Lower leg skin (tissue), 4 donors: ENCODE measurements at regions not wholly inside any gene's neighbourhood (a gene's known extent, or its start where the extent isn't known, plus 50 kb on each side); places are given as distances from the start of the nearest gene placed in this dataset.

Experiments
- DNase-seq, 2 donors: peaks; one replicate each; pipeline ENCODE4 v3.0.0-alpha.2; 2019; ENCODE audit warnings: low spot score in 2 of 2
- H3K4me3 ChIP-seq: fragments of 200-600 bp; sonication (generic); 2 replicates; pipeline ENCODE4 v1.5.1; 2017; ENCODE audit warnings: mild to moderate bottlenecking, low read depth; ENCODE audit not compliant: poor library complexity, severe bottlenecking
- POLR2A ChIP-seq, 2 donors: fragments of 450-650 bp; IDR thresholded peaks; one replicate each; pipeline ENCODE4 v1.6.1; 2016 to 2017; ENCODE audit warnings: antibody characterized with exemption in 2 of 2, mild to moderate bottlenecking in 1 of 2, moderate library complexity in 1 of 2
- WGBS, 2 donors: methylation state at CpG; one replicate each; pipeline ENCODE4 v1.1.5; 2018; 5-methylcytosine and 5-hydroxymethylcytosine counted together
- intact Hi-C: fragments of 100-400 bp; cut with DNase I; formaldehyde crosslinking; loops from one replicate; pipeline ENCODE4 v1.15.0; 2023; ENCODE audit warnings: low total_unique reads
- TF ChIP-seq, protein P1 (sequence below), 3 donors: fragments of 450-650 bp; IDR thresholded peaks; one replicate each; pipeline ENCODE4 v1.5.1; 2016; ENCODE audit warnings: antibody characterized with exemption in 3 of 3, mild to moderate bottlenecking in 3 of 3, moderate library complexity in 2 of 3

GRCh38 chr4:18635531-18635930 lies 614.0 kb upstream of the LCORL start:
- intact Hi-C loops, result no loop called here
- TF ChIP-seq POLR2A (IDR thresholded peaks at IDR 0.05), result no peak
- TF ChIP-seq, protein P1, sequence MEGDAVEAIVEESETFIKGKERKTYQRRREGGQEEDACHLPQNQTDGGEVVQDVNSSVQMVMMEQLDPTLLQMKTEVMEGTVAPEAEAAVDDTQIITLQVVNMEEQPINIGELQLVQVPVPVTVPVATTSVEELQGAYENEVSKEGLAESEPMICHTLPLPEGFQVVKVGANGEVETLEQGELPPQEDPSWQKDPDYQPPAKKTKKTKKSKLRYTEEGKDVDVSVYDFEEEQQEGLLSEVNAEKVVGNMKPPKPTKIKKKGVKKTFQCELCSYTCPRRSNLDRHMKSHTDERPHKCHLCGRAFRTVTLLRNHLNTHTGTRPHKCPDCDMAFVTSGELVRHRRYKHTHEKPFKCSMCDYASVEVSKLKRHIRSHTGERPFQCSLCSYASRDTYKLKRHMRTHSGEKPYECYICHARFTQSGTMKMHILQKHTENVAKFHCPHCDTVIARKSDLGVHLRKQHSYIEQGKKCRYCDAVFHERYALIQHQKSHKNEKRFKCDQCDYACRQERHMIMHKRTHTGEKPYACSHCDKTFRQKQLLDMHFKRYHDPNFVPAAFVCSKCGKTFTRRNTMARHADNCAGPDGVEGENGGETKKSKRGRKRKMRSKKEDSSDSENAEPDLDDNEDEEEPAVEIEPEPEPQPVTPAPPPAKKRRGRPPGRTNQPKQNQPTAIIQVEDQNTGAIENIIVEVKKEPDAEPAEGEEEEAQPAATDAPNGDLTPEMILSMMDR (IDR thresholded peaks at IDR 0.05), result no peak
- WGBS, 2 donors, result 58 to 59% methylated on average over 3 of the region's 3 CpGs
- no peak for DNase-seq
- no peak overlapping the region for H3K4me3 ChIP-seq

GRCh38 chr4:18631586-18631985 lies 610.0 kb upstream of the LCORL start:
- TF ChIP-seq, protein P1 (IDR thresholded peaks at IDR 0.05), result no peak
- TF ChIP-seq POLR2A (IDR thresholded peaks at IDR 0.05), result no peak
- no peak for DNase-seq
- intact Hi-C loops, result no loop called here
- H3K4me3 ChIP-seq, result no peak overlapping the region

GRCh38 chr4:18630218-18631110 lies 608.9 kb upstream of the LCORL start:
- H3K4me3 ChIP-seq, result no peak overlapping the region
- DNase-seq, result no peak
- intact Hi-C loops, result no loop called here
- 88 to 92% methylated on average over 12 to 15 of the region's 29 CpGs for WGBS, 2 donors
- TF ChIP-seq, protein P1 (IDR thresholded peaks at IDR 0.05), result no peak
- TF ChIP-seq POLR2A (IDR thresholded peaks at IDR 0.05), result no peak

DNA sequence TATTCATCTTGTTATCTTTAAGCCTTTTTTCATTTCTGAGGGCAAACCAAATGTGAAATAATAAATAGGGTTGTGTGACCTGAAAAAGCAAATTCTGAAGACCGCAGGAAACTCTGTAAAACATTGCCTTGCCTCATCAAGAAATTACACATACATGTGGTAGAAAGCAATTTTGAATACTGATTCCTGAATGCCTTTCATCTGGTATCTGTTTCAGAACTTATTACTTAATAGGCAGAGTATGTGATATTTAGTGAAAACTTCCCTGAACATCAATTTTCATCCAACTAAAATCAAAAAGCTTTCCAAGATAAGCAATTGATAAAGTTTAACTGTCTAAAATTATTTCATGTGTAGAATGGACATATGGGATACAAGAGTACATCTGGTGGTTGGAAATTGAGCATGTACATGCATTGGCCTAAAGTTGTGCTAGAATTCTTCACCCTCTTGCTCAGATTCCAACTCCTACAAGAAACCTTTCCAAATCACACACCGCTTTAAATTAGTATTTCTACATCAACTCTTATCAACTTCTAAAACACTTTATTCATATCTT lies 606.0 kb upstream of the LCORL start:
- WGBS, 2 donors, result 77% methylated on average over 2 of the region's 2 CpGs
- TF ChIP-seq, protein P1 (IDR thresholded peaks at IDR 0.05), result no peak
- no peak for TF ChIP-seq POLR2A (IDR thresholded peaks at IDR 0.05)
- no peak for DNase-seq

GRCh38 chr4:18626996-18627395 lies 605.4 kb upstream of the LCORL start:
- WGBS, 2 donors, result 62 to 69% methylated on average over 2 of the region's 2 CpGs
- no peak overlapping the region for H3K4me3 ChIP-seq
- no peak for TF ChIP-seq POLR2A (IDR thresholded peaks at IDR 0.05)
- TF ChIP-seq, protein P1 (IDR thresholded peaks at IDR 0.05), result no peak
- DNase-seq, result no peak
- intact Hi-C loops, result no loop called here

More for the DNA sequence above, 606.0 kb upstream of the LCORL start:
- no peak overlapping the region for H3K4me3 ChIP-seq
- intact Hi-C loops, result no loop called here
